ENCODE measurements at regions not wholly inside any gene's neighbourhood (a gene's known extent, or its start where the extent isn't known, plus 50 kb on each side); places are given as distances from the start of the nearest gene placed in this dataset.

DNA sequence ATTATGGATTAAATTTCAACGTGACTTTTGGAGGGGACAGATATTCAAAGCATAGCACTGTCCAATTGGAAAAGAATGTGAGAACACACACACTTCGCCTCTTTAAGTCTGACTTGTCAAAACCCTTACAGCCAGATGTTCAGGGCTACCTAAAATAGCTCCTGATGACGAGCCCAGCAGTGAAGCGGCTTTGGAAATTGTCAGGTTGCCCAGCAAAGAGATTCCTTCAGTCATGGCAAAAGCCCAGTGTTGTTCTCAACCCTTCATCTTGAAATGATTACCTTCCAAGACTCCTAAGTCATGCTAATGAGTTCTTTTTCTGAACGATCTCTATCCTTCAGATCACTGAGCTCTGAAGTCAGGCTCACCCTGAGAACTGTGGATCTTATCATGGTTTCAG is 436.6 kb downstream of the LRATD1 start:
- intact Hi-C loops (cut with DNase I): no loop called here
- Histone ChIP-seq H3K27me3 (no peaks in the 10 kb centered on the region), H3K27ac (no peak overlapping the region), H3K4me3 (no peak overlapping the region), H3K36me3 (replicated peaks in 1 of 2; ENCODE audit: insufficient read depth in 1 of 2, low read depth in 2 of 2) (no peaks in the 10 kb centered on the region), H3K4me1 (no peaks in the 10 kb centered on the region), H3K9me3 (no peaks in the 10 kb centered on the region)
- no peak for TF ChIP-seq POLR2A (IDR thresholded peaks at IDR 0.05)
- TF ChIP-seq, protein P1, sequence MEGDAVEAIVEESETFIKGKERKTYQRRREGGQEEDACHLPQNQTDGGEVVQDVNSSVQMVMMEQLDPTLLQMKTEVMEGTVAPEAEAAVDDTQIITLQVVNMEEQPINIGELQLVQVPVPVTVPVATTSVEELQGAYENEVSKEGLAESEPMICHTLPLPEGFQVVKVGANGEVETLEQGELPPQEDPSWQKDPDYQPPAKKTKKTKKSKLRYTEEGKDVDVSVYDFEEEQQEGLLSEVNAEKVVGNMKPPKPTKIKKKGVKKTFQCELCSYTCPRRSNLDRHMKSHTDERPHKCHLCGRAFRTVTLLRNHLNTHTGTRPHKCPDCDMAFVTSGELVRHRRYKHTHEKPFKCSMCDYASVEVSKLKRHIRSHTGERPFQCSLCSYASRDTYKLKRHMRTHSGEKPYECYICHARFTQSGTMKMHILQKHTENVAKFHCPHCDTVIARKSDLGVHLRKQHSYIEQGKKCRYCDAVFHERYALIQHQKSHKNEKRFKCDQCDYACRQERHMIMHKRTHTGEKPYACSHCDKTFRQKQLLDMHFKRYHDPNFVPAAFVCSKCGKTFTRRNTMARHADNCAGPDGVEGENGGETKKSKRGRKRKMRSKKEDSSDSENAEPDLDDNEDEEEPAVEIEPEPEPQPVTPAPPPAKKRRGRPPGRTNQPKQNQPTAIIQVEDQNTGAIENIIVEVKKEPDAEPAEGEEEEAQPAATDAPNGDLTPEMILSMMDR (IDR thresholded peaks at IDR 0.05): no peak
- DNase-seq (no peak), ATAC-seq (no peak)
- WGBS, 2 donors: 70 to 73% methylated on average over 5 of the region's 5 CpGs

DNA sequence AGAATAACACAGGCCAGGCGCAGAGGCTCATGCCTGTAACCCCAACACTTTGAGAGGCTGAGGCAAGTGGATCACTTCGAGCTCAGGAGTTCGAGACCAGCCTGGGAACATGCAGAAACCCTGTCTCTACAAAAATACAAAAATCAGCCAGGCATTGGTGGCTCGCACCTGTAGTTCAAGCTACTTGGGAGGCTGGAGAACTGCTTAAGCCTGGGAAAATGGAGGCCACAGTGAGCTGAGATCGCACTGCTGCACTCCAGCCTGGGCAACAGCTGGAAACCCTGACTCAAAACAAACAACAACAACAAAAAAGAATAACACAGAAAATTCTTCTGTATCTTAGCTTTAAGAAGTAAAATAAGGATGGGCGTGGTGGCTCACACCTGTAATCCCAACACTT is 440.3 kb downstream of the LRATD1 start:
- DNase-seq: no peak
- TF ChIP-seq, protein P1 (IDR thresholded peaks at IDR 0.05): no peak
- TF ChIP-seq POLR2A (IDR thresholded peaks at IDR 0.05): no peak
- WGBS, 2 donors: 92 to 95% methylated on average over 6 of the region's 6 CpGs
- H3K27me3 ChIP-seq: no peaks in the 10 kb centered on the region
- H3K4me1 ChIP-seq: no peaks in the 10 kb centered on the region
- no peak overlapping the region for H3K4me3 ChIP-seq
- H3K9me3 ChIP-seq: no peaks in the 10 kb centered on the region
- no peak for ATAC-seq
- intact Hi-C loops (cut with DNase I): no loop called here
- H3K36me3 ChIP-seq (replicated peaks in 1 of 2; ENCODE audit: insufficient read depth in 1 of 2, low read depth in 2 of 2): no peaks in the 10 kb centered on the region
- no peak overlapping the region for H3K27ac ChIP-seq

DNA sequence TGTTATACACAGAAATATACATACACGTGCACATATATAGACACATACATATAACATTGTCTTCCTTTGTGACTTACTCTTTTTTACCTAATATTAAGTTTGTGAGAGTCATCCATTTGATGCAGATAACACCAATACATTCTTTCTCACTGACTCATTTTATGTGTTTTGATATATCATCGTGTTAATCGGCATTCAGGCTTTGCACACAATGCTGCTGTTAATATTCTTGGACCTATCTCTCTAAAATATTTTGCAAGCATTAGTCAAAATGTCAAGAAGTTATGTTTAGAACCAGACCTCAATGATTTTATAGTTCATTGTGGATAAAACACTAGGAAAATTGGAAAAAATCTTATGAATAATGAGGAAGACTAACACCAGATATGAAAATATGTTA is 441.1 kb downstream of the LRATD1 start:
- intact Hi-C loops (cut with DNase I): no loop called here
- ATAC-seq: no peak
- Histone ChIP-seq H3K4me1 (no peaks in the 10 kb centered on the region), H3K4me3 (no peak overlapping the region), H3K36me3 (replicated peaks in 1 of 2; ENCODE audit: insufficient read depth in 1 of 2, low read depth in 2 of 2) (no peaks in the 10 kb centered on the region), H3K9me3 (no peaks in the 10 kb centered on the region), H3K27ac (no peak overlapping the region), H3K27me3 (no peaks in the 10 kb centered on the region)
- TF ChIP-seq, protein P1 (IDR thresholded peaks at IDR 0.05): no peak
- no peak for TF ChIP-seq POLR2A (IDR thresholded peaks at IDR 0.05)
- WGBS, 2 donors: 65 to 69% methylated on average over 3 of the region's 3 CpGs
- no peak for DNase-seq

DNA sequence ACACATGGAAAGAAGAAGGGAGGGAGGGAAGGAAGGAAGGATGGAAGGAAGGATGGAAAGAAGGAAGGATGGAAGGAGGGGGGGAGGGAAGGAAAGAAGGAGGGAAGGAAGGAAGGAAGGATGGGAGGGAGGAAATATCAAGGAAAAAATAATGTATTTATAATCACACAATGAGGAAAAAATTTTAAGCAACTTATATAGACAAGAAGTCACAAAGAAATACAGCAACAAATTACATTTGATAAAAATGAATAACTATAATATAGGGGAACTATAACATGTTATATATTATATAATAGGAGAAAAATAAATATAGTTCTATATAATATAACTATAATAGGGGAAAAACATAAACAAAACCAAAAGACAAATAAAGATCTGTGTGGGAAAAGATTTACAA is 441.8 kb downstream of the LRATD1 start:
- no peaks in the 10 kb centered on the region for H3K9me3 ChIP-seq
- no peaks in the 10 kb centered on the region for H3K4me1 ChIP-seq
- H3K36me3 ChIP-seq (replicated peaks in 1 of 2; ENCODE audit: insufficient read depth in 1 of 2, low read depth in 2 of 2): no peaks in the 10 kb centered on the region
- no peak for ATAC-seq
- no peak for DNase-seq
- no peak overlapping the region for H3K27ac ChIP-seq
- TF ChIP-seq POLR2A (IDR thresholded peaks at IDR 0.05): no peak
- TF ChIP-seq, protein P1 (IDR thresholded peaks at IDR 0.05): no peak
- H3K27me3 ChIP-seq: no peaks in the 10 kb centered on the region
- no peak overlapping the region for H3K4me3 ChIP-seq
- intact Hi-C loops (cut with DNase I): no loop called here

DNA sequence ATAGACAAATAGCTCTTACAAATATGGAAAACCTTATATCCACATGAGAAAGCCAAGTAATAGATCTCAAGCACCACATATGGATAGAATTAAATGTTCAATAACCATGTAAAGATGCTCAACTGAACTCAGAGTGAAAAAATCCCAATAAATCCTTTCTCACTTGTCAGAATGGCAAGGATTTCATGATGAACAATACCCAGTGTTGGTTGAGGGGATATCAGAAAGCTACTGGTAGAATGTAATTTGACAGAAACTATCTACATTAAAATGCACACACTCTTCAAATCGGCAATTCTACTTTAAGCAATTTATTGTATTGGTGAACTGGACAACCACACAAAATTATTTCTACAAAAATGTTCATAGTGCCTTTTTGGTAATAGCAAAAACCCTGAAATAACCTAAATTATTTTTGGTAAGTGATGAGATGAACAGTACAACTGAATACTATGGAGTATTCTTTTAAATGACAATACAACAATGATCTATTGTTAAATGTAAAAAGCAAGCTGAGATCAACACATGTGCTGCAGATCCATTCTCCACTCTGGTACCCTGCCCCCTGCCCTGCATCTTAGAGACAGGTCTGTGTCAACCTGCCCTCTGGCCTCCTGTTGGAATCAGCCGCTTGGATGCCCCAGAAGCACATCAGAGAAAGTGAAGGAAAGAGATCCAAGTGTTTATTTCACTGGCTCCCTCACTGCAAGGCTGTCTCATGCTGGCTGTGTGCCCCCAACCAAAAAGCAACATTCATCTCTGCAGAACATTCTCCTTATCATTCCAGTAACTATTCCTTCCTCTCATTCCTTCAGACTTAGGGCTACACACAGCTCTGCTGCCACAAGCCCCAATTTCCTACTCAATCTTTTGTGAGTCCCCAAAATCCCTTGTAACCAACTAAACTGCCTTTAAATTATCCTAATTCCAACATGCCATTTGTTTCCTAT is 442.5 kb downstream of the LRATD1 start:
- intact Hi-C loops (cut with DNase I): no loop called here
- H3K4me1 ChIP-seq: no peaks in the 10 kb centered on the region
- WGBS, 2 donors: 69 to 71% methylated on average over 2 of the region's 2 CpGs
- DNase-seq: no peak
- H3K27ac ChIP-seq: no peak overlapping the region
- H3K9me3 ChIP-seq: no peaks in the 10 kb centered on the region
- H3K4me3 ChIP-seq: no peak overlapping the region
- TF ChIP-seq, protein P1 (IDR thresholded peaks at IDR 0.05): no peak
- no peak for TF ChIP-seq POLR2A (IDR thresholded peaks at IDR 0.05)
- ATAC-seq: no peak
- no peaks in the 10 kb centered on the region for H3K36me3 ChIP-seq (replicated peaks in 1 of 2; ENCODE audit: insufficient read depth in 1 of 2, low read depth in 2 of 2)
- no peaks in the 10 kb centered on the region for H3K27me3 ChIP-seq
